HG03565 (cell line): ENCODE measurements at regions not wholly inside any gene's neighbourhood (a gene's known extent, or its start where the extent isn't known, plus 50 kb on each side); places are given as distances from the start of the nearest gene placed in this dataset.

Experiments
- ATAC-seq: cut with Tn5 transposase; IDR thresholded peaks from one replicate; pipeline ENCODE4 v1.9.1; 2021; ENCODE audit warnings: mild to moderate bottlenecking, moderate library complexity; ENCODE audit not compliant: unreplicated experiment

DNA sequence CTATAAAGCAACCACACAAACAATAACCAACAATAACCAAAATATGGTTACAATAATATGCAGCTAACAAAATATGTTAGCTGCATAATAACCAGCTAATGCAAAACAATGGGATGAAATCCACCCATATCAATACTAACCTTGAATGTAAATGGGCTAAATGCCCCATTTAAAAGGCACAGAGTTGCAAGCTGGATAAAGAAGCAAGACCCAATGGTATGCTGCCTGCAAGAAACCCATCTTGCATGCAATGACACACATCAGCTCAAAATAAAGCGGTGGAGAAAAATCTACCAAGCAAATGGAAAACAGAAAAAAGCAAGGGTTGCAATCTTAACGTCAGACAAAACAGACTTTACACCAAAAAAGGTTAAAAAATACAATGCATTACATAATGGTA, 316.5 kb upstream of the NR5A2 start:
- no peak for ATAC-seq

- no peak for ATAC-seq
These were observed 310.8 kb upstream of the NR5A2 start for GRCh38 chr1:199716729-199717128.

GRCh38 chr1:199719156-199719842, 308.2 kb upstream of the NR5A2 start:
- ATAC-seq: no peak

- ATAC-seq: no peak
These were observed 307.0 kb upstream of the NR5A2 start for GRCh38 chr1:199720496-199720895.

GRCh38 chr1:199721001-199721400, 306.5 kb upstream of the NR5A2 start:
- no peak for ATAC-seq

DNA sequence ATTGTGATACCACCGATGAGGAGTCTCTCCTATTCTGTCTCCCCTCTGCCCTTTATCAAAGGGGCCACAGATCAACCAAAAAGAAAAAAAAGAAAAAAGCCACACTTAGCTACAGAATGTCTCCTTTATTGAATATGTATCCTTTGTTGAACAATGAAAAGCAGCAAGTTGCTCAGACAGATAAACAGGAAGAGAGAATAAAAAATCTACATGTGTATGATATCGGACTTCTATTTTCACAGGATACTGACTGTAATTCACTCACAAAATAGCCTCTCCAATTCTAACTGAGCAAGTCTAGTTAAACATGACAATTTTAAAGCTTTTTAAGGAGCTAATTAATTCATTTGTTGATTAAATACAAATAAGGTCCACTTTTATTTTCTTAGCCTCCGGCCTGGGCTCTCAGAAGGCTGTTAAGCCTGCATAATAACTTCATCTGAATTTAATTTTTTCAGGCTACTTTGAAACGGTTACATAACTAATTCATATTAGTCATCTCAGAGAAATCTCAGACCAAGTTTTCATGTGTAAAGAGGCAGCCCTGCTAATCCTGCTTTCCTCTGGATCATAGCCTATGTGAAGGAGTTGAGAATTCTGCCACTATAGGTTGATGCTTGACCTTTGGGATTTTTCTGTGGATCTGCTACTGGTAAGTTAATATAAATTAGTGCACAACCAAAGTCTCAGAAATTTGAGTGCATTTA, 304.1 kb upstream of the NR5A2 start:
- no peak for ATAC-seq

GRCh38 chr1:199724049-199724448, 303.5 kb upstream of the NR5A2 start:
- no peak for ATAC-seq

GRCh38 chr1:199725002-199725565, 302.4 kb upstream of the NR5A2 start:
- ATAC-seq: peak; percentile 68

DNA sequence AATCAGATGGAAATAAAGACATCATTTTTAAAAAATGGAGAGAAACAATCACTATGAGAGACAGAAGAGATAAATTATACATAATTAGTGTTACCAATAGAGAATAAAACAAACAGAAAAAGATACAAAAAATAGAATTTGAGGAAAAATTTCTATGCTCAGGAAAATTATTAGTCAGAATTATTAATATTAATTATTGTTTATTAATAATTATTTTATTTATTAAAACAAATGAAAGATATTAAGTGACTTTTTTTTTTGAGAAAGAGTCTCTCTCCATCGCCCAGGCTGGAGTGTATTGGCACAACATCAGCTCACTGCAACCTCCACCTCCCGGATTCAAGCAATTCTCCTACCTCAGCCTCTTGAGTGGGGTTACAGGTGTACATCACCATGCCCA, 299.8 kb upstream of the NR5A2 start:
- ATAC-seq: no peak

DNA sequence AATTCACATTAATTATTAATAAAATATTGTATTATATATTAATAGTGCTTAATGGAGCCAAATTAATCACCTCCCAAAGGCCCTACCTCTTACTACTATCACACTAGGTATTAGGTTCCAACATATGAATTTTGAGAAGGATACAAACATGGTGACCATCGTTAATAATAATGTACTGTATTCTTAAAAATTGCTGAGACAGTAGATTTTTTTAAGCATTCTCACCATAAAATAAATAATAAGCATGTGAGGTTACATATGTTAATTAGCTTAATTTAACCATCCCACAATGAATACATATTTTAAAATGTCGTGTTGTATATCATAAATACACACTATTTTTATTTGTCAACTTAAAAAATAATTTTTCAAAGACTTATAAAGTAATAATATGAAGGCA, 299.2 kb upstream of the NR5A2 start:
- no peak for ATAC-seq

GRCh38 chr1:199733125-199733524, 294.4 kb upstream of the NR5A2 start:
- ATAC-seq: no peak

DNA sequence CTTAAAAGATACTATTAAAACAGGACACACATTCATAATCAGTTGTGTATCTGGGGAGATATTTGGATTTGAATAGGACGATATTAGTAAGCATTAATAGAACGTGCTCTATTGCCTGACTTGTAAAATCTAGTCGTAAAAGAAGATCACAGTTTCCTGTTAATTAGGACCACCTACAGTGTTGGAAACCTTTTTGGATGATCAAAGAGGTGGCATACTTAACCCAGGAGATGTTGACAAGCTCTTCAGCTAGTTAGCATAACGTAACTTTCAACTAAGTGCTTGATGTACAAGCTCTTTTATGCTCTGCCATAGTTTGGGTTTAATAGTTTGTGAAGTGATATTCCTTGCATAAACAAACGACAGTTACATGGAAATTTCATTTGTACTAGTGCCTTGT, 293.3 kb upstream of the NR5A2 start:
- no peak for ATAC-seq

DNA sequence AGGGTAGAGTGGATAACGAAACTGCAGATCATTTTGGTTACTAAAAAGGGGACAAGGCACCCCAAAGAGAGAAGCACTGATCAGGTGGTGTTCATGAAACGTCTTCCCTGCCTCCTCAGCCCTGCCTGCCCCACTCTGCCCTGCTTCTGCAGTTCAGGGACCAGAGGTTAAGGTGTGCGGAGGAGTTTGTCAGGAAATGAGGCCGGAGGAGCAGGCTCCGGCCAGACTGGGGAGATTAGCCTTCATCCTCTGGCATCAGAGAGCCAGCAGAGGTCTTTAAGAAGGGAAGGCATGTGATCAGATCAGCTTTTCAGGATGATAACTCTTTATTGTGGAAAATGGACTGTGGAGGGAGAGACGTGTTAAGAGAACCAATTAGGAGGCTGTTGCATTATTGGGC, 291.9 kb upstream of the NR5A2 start:
- ATAC-seq: no peak

GRCh38 chr1:199736646-199737045, 290.9 kb upstream of the NR5A2 start:
- no peak for ATAC-seq

DNA sequence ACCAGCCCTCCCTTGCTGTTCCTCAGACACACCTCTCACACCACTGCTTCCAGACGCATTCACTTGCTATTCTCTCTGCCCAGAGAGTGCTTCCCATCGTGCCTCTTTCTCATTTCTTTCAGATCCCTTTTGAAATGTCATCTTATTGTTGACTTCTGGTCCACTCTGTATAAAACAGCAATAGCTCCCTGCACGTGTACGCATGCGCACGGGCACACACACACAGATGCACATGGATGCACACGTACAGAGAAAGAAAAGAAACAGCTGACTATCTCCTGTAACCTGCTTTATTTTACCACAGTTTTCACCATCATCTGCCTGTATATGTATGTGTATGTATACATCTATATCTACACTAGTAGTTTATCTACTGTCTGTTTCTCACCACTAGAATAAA, 285.9 kb upstream of the NR5A2 start:
- ATAC-seq: no peak

GRCh38 chr1:199742547-199742946, 285.0 kb upstream of the NR5A2 start:
- no peak for ATAC-seq

DNA sequence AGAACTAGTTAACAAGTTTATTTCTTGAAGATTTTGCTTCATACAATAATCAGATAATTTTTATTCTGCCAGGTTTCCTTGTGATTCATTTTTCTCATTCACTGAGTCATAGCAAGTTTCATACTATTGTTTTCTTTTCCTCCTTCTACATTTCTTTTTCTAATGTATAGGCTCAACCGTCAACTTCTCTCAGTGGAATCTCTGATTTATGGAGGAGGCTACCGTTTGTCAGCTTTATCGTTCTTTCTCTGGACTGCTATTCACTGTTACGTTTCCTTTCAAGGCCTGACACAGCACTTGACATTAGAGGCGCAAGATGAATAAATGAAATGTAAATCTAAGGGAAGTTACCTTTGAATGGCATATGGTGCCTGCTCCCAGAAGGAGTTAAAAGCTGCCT, 284.3 kb upstream of the NR5A2 start:
- no peak for ATAC-seq

GRCh38 chr1:199746666-199747384, 280.7 kb upstream of the NR5A2 start:
- no peak for ATAC-seq

DNA sequence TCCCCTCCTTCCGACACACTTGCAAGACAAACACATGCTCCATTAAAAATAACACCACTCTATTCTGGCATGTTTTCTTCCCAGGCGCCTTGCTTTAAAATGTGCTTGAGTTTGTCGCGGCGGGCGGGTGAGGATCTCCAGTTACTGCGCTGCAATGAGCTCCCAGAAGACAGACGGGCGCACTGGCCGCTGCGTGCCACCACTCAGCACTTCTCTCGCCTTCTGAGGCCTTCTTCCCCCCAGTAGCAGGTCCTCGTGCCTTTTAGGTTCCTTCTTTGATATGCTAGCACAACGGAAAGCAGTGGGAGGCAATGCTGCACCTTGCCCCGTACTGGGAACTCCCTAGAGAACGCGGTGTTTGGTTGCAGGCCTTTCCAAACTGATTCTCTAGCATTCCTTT, 279.5 kb upstream of the NR5A2 start:
- ATAC-seq: no peak

DNA sequence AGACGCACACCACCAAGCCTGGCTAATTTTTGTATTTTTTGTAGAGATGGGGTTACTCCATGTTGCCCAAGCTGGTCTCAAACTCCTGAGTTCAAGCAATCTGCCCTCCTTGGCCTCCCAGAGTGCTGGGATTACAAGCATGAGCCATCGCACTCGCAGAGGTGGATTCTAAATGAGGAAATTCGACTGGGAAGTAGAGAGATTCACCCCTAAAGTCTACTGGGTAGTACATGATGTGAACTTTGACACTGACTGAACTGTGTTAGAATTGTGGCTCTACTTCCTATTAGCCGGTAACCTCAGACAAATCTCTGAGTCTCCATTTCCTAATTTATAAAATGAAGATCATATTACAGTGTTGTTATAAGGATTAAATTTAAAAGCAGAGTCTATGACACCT, 276.0 kb upstream of the NR5A2 start:
- no peak for ATAC-seq

DNA sequence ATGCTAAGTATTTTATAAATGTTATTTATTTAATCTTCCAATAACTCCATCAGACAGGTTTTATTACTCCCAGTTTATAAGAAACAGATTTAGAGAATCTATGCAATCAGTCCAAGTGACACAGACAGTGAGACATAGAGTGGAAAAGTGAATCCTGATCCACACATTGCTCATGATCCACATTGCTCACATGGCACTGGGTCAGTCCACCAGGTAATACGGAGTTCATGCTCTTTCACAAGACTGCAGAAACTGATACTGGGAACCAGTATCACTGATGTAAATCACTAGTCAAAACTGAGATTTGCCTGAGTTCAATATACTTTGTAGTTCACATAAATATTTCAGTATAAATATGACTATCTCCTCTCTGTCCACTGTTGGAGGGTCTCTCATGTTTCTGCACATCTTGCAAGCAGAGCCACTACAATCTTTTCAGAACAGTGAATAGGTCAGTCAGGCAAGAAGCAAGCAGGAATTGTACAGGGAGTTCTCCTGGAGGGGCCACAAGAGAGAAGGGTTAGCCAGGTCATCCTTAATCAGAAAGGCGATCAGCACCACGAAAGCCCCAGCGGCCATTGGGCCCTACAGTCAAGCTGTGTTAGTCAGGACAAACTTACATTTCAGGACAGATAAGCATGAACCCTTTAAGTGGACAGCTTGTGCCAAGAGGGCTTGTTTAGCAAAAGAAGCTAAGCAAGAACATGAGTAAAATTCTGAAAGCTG, 275.4 kb upstream of the NR5A2 start:
- no peak for ATAC-seq
